ENCODE measurements at regions not wholly inside any gene's neighbourhood (a gene's known extent, or its start where the extent isn't known, plus 50 kb on each side); places are given as distances from the start of the nearest gene placed in this dataset.

- Histone ChIP-seq H2AFZ (ENCODE audit: low read length) (no peak overlapping the region), H3K27ac (ENCODE audit: low read depth, low read length, poor library complexity, severe bottlenecking) (no peak overlapping the region), H3K9ac (ENCODE audit: low read length) (no peak overlapping the region), H3K4me3 (ENCODE audit: low read depth, low read length, poor library complexity, severe bottlenecking) (no peak overlapping the region), H3K4me1 (ENCODE audit: insufficient read depth, low read length, severe bottlenecking) (no peaks in the 10 kb centered on the region), H3K36me3 (ENCODE audit: insufficient read depth, low read length) (no peaks in the 10 kb centered on the region), H3K9me2 (ENCODE audit: low read depth, low read length) (no peaks in the 10 kb centered on the region), H3F3A (ENCODE audit: insufficient read depth, low read length) (no peaks in the 10 kb centered on the region), H3K79me2 (ENCODE audit: insufficient read depth, low read length) (no peaks in the 10 kb centered on the region), H3K27me3 (ENCODE audit: insufficient read depth, low read length) (no peaks in the 10 kb centered on the region), H4K20me1 (ENCODE audit: insufficient read depth, low read length) (no peaks in the 10 kb centered on the region), H3K4me2 (ENCODE audit: low read length) (no peak overlapping the region), H3K9me3 (ENCODE audit: low read length) (no peaks in the 10 kb centered on the region)
- TF ChIP-seq CTCF (IDR thresholded peaks at IDR 0.05; ENCODE audit: low read length), result no peak
- TF ChIP-seq EZH2 (IDR thresholded peaks at IDR 0.05; ENCODE audit: borderline replicate concordance, low read length), result no peak
Measured at GRCh38 chr7:109044691-109045090, 475.0 kb downstream of the DNAJB9 start.

- TF ChIP-seq CTCF (IDR thresholded peaks at IDR 0.05; ENCODE audit: low read length) (no peak), EZH2 (IDR thresholded peaks at IDR 0.05; ENCODE audit: borderline replicate concordance, low read length) (no peak)
- H3K4me3 ChIP-seq (ENCODE audit: low read depth, low read length, poor library complexity, severe bottlenecking), result no peak overlapping the region
- H4K20me1 ChIP-seq (ENCODE audit: insufficient read depth, low read length), result no peaks in the 10 kb centered on the region
- H3K9me2 ChIP-seq (ENCODE audit: low read depth, low read length), result no peaks in the 10 kb centered on the region
- H3K4me1 ChIP-seq (ENCODE audit: insufficient read depth, low read length, severe bottlenecking), result no peaks in the 10 kb centered on the region
- no peak overlapping the region for H3K4me2 ChIP-seq (ENCODE audit: low read length)
- H3K36me3 ChIP-seq (ENCODE audit: insufficient read depth, low read length), result no peaks in the 10 kb centered on the region
- no peaks in the 10 kb centered on the region for H3K27me3 ChIP-seq (ENCODE audit: insufficient read depth, low read length)
- H2AFZ ChIP-seq (ENCODE audit: low read length), result no peak overlapping the region
- H3K9me3 ChIP-seq (ENCODE audit: low read length), result no peaks in the 10 kb centered on the region
- H3K9ac ChIP-seq (ENCODE audit: low read length), result no peak overlapping the region
- H3K27ac ChIP-seq (ENCODE audit: low read depth, low read length, poor library complexity, severe bottlenecking), result no peak overlapping the region
- H3K79me2 ChIP-seq (ENCODE audit: insufficient read depth, low read length), result no peaks in the 10 kb centered on the region
- H3F3A ChIP-seq (ENCODE audit: insufficient read depth, low read length), result no peaks in the 10 kb centered on the region
Measured at GRCh38 chr7:109049366-109049765, 479.7 kb downstream of the DNAJB9 start.

- Histone ChIP-seq H3K79me2 (ENCODE audit: insufficient read depth, low read length) (no peaks in the 10 kb centered on the region), H3F3A (ENCODE audit: insufficient read depth, low read length) (no peaks in the 10 kb centered on the region; the same call in 1 of the 2 replicates), H3K9ac (ENCODE audit: low read length) (no peak overlapping the region), H3K4me3 (ENCODE audit: low read depth, low read length, poor library complexity, severe bottlenecking) (no peak overlapping the region), H3K4me2 (ENCODE audit: low read length) (no peak overlapping the region), H3K27ac (ENCODE audit: low read depth, low read length, poor library complexity, severe bottlenecking) (no peak overlapping the region), H4K20me1 (ENCODE audit: insufficient read depth, low read length) (no peaks in the 10 kb centered on the region), H2AFZ (ENCODE audit: low read length) (no peak overlapping the region), H3K4me1 (ENCODE audit: insufficient read depth, low read length, severe bottlenecking) (no peaks in the 10 kb centered on the region), H3K36me3 (ENCODE audit: insufficient read depth, low read length) (no peaks in the 10 kb centered on the region), H3K9me2 (ENCODE audit: low read depth, low read length) (no peaks in the 10 kb centered on the region; the same call in 1 of the 2 replicates), H3K9me3 (ENCODE audit: low read length) (no peaks in the 10 kb centered on the region), H3K27me3 (ENCODE audit: insufficient read depth, low read length) (no peaks in the 10 kb centered on the region)
- TF ChIP-seq CTCF (IDR thresholded peaks at IDR 0.05; ENCODE audit: low read length) (no peak), EZH2 (IDR thresholded peaks at IDR 0.05; ENCODE audit: borderline replicate concordance, low read length) (no peak)
Measured at GRCh38 chr7:109059089-109059488, 489.4 kb downstream of the DNAJB9 start.
